NCI-H2227 (cell line): ENCODE measurements at regions not wholly inside any gene's neighbourhood (a gene's known extent, or its start where the extent isn't known, plus 50 kb on each side); places are given as distances from the start of the nearest gene placed in this dataset.
"Not testable (repeated sequence)": the region's sequence is repeated elsewhere in the genome, so short reads cannot be mapped to it uniquely, and the experiment has no call there.

Experiments used
- DNase-seq: peaks from one replicate; lab custom pipeline; 2025; ENCODE audit not compliant: unreplicated experiment; lab: John Stamatoyannopoulos, UW

DNA sequence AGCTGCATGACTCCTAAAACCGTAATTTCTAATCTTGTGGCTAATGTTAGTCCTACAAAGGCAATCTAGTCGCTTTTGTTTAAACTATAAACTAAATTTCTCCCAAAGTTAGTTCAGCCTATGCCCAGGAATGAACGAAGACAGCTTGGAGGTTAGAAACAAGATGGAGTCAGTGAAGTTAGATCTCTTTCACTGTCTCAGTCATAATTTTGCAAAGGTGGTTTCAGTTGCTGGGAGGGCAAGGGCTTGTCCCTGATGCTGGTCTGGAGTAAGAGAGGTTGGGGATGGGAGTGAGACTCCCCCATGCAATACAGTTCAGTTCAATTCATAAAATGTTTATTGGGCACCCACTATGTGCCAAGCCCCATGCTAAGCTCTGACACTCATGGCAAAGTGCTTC lies 362.1 kb downstream of the TYW1 start:
- not testable (repeated sequence) for DNase-seq

- no peak for DNase-seq
Observed at GRCh38 chr7:67359900-67360299, 363.3 kb downstream of the TYW1 start.

GRCh38 chr7:67361150-67361549 lies 364.5 kb downstream of the TYW1 start:
- DNase-seq: no peak

DNA sequence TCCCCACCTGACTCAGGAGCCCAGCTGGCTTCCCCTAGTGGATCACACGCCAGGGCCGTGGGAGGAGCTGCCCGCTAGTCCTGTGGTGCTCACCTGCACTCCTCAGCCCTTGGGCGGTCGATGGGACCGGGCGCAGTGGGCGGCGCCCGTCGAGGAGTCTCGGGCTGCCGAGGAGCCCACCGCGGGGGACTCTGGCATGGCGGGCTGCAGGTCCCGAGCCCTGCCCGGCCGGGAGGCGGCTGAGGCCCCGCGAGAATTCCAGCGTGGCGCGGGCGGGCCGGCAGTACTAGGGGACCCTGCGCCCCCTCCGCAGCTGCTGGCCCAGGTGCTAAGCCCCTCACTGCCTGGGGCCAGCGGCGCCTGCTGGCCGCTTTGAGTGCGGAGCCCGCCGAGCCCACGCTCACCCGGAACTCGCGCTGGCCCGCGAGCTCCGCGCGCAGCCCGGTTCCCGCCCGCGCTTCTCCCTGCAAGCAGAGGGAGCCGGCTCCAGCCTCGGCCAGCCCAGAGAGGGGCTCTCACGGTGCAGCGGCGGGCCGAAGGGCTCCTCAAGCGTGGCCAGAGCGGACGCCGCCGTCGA lies 367.9 kb downstream of the TYW1 start:
- peak; percentile 68 for DNase-seq

DNA sequence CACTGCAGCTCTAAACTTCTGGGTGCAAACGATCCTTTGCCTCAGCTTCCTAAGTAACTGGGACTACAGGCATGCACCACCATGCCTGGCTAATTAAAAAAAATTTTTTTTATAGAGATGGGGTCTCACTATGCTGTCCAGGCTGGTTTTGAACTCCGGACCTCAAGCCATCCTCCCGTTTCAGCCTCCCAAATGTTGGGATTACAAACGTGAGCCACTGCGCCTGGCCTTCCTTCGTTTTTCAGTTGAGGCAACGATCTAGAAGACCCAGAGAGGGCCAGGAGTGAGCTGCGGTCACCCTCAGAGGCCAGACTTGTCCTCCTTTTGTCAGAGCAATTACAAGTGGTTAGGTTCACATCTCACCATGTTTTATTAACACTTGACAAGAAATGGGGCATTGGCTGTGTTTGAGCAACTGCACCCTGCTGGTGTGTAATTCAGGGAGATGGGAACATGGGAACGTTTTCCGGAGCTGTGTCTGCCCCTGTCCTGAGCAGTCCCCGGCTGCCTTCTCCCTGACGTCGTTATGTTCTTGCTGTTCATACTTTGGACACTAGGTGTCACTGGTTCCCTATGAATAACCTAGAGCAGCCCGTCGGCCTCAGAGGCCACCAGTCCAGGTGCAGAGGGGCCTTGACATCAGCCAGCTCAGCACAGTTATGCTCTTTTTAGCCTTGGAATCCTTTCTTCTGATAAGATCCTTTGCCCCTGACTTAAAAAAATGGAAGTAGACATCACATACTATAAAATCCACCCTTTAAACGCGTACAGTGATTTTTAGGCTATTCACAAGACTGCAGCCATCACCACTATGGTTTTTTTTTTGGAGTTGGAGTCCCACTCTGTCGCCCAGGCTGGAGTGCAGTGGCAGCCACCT lies 375.0 kb downstream of the TYW1 start:
- peak; percentile 91 for DNase-seq

GRCh38 chr7:67373389-67373788 lies 376.8 kb downstream of the TYW1 start:
- not testable (repeated sequence) for DNase-seq

DNA sequence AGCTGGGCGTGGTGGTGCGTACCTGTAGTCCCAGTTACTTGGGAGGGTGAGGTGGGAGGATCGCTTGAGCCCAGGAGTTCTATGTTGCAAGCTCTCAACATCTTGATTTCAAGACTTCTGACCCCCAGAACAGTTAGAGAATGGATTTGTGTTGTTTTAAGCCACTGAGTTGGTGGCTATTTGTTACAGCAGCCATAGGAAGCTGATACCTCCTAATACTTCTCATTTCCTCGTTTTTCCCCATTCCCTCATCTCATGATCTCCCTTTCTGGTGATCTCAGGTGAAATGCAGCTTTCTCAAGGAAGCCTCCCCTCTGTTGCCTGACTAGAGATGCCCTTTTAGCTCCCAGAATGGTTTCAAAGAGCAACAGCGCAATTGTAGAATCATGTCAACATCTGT lies 378.8 kb downstream of the TYW1 start:
- no peak for DNase-seq

- DNase-seq: peak; percentile 65
Observed at GRCh38 chr7:67377939-67378862, 381.6 kb downstream of the TYW1 start.

DNA sequence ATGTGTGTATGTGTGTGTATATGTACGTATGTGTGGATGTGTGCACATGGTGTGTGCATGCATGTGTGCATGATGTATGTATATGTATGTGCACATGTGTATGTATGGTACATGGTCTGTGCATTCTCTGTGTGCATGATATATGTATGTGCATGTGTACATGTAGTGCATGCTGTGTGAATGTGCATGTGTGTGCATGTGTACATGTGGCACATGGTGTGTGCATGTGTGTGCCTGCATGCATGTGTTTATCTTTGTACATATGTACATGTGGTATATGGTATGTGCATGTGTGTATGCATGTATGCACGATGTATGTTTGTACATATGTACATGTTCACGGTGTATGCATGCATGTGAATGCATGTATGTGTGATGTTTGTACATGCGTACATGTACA lies 383.7 kb downstream of the TYW1 start:
- DNase-seq: no peak

GRCh38 chr7:67380858-67381257 lies 384.2 kb downstream of the TYW1 start:
- DNase-seq: no peak

GRCh38 chr7:67387851-67388250 lies 391.2 kb downstream of the TYW1 start:
- DNase-seq: no peak

- no peak for DNase-seq
Observed at GRCh38 chr7:67391168-67391567, 394.5 kb downstream of the TYW1 start.

GRCh38 chr7:67392596-67393438 lies 396.2 kb downstream of the TYW1 start:
- no peak for DNase-seq

- DNase-seq: no peak
Observed at GRCh38 chr7:67393903-67394302, 397.3 kb downstream of the TYW1 start.

- no peak for DNase-seq
Observed at GRCh38 chr7:67398916-67399315, 402.3 kb downstream of the TYW1 start.

- no peak for DNase-seq
Observed at GRCh38 chr7:67401492-67401891, 404.9 kb downstream of the TYW1 start.

- DNase-seq: no peak
Observed at GRCh38 chr7:67402280-67402679, 405.6 kb downstream of the TYW1 start.

DNA sequence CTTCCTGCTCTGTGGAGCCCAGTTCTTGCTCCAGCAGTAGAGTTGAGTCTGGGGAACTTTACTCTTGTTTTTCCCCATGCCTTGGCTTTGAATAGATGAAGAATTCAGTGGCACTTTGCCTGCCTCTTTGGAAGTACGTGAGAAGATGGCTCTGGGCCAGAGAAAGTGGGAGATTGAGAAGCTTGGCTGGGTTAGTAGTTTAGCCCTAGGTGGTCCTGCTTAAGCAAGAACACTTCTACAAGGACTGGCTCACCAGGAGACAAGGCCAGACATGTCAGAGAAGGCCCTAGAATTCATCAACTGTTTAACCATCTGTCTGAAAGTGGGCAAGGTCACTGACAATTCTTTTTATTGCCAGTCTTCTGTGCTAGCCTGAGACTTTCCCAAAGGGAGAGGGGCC lies 410.3 kb downstream of the TYW1 start:
- no peak for DNase-seq

- DNase-seq: no peak
Observed at GRCh38 chr7:67407392-67408071, 410.9 kb downstream of the TYW1 start.

GRCh38 chr7:67408109-67408508 lies 411.5 kb downstream of the TYW1 start:
- DNase-seq: no peak
